NCI-H187 (cell line): ENCODE measurements at regions not wholly inside any gene's neighbourhood (a gene's known extent, or its start where the extent isn't known, plus 50 kb on each side); places are given as distances from the start of the nearest gene placed in this dataset.
"Not testable (repeated sequence)": the region's sequence is repeated elsewhere in the genome, so short reads cannot be mapped to it uniquely, and the experiment has no call there.

Experiments
- DNase-seq, 2 experiments: peaks; one replicate each; lab custom pipeline; 2025; lab: John Stamatoyannopoulos, UW

GRCh38 chr12:125775507-125775906, 710.3 kb downstream of the AACS start:
- no peak for DNase-seq

- DNase-seq = no peak
Measured at GRCh38 chr12:125776212-125776611, 711.0 kb downstream of the AACS start.

GRCh38 chr12:125786143-125786542, 720.9 kb downstream of the AACS start:
- no peak for DNase-seq

- DNase-seq = no peak
Measured at GRCh38 chr12:125794401-125794800, 729.2 kb downstream of the AACS start.

GRCh38 chr12:125797421-125798175, 732.4 kb downstream of the AACS start:
- no peak for DNase-seq

- DNase-seq = no peak
Measured at GRCh38 chr12:125804660-125805059, 739.4 kb downstream of the AACS start.

- no peak for DNase-seq
Measured at GRCh38 chr12:125824276-125824675, 759.0 kb downstream of the AACS start.

- no peak for DNase-seq
Measured at GRCh38 chr12:125835852-125836251, 770.6 kb downstream of the AACS start.

- no peak for DNase-seq
Measured at GRCh38 chr12:125836647-125837046, 771.4 kb downstream of the AACS start.

GRCh38 chr12:125841332-125841731, 776.1 kb downstream of the AACS start:
- no peak for DNase-seq

- no peak for DNase-seq
Measured at GRCh38 chr12:125852116-125852515, 786.9 kb downstream of the AACS start.

GRCh38 chr12:125852679-125853078, 787.4 kb downstream of the AACS start:
- no peak for DNase-seq

GRCh38 chr12:125853670-125854069, 788.4 kb downstream of the AACS start:
- no peak for DNase-seq

- no peak for DNase-seq
Measured at GRCh38 chr12:125856366-125856765, 791.1 kb downstream of the AACS start.

- no peak for DNase-seq
Measured at GRCh38 chr12:125856896-125857295, 791.7 kb downstream of the AACS start.

GRCh38 chr12:125860672-125861288, 795.5 kb downstream of the AACS start:
- DNase-seq = no peak

GRCh38 chr12:125861299-125862281, 796.4 kb downstream of the AACS start:
- no peak for DNase-seq

GRCh38 chr12:125865236-125865635, 800.0 kb downstream of the AACS start:
- not testable (repeated sequence) for DNase-seq

GRCh38 chr12:125871811-125872594, 806.8 kb downstream of the AACS start:
- DNase-seq = no peak

GRCh38 chr12:125873016-125873415, 807.8 kb downstream of the AACS start:
- DNase-seq = no peak

GRCh38 chr12:125878483-125878882, 813.2 kb downstream of the AACS start:
- no peak for DNase-seq

- no peak for DNase-seq
Measured at GRCh38 chr12:125882141-125882540, 816.9 kb downstream of the AACS start.
